Uterus (tissue), 2 donors: ENCODE measurements at regions not wholly inside any gene's neighbourhood (a gene's known extent, or its start where the extent isn't known, plus 50 kb on each side); places are given as distances from the start of the nearest gene placed in this dataset.

Experiments
- CTCF ChIP-seq, 4 experiments: fragments of 200-600 bp in 2 of 4; fragments of 450-650 bp in 2 of 4; sonication (generic) in 2 of 4; IDR thresholded peaks; one replicate each; pipeline ENCODE4 v1.5.1; 2016 to 2019; ENCODE audit warnings: antibody characterized with exemption in 4 of 4, mild to moderate bottlenecking in 2 of 4, moderate library complexity in 1 of 4
- POLR2A ChIP-seq, 2 donors: fragments of 450-650 bp; IDR thresholded peaks; one replicate each; pipeline ENCODE4 v1.6.1; 2016; ENCODE audit warnings: antibody characterized with exemption in 2 of 2, mild to moderate bottlenecking in 1 of 2, moderate library complexity in 1 of 2

- TF ChIP-seq CTCF (IDR thresholded peaks at IDR 0.05) (no peak), POLR2A (IDR thresholded peaks at IDR 0.05) (no peak)
Measured at GRCh38 chr3:117011687-117012250, 302.2 kb downstream of the TUSC7 start.
